HG02885 (cell line): ENCODE measurements at regions not wholly inside any gene's neighbourhood (a gene's known extent, or its start where the extent isn't known, plus 50 kb on each side); places are given as distances from the start of the nearest gene placed in this dataset.

Experiments
- ATAC-seq: cut with Tn5 transposase; IDR thresholded peaks from one replicate; pipeline ENCODE4 v1.9.1; 2021; ENCODE audit warnings: mild to moderate bottlenecking; ENCODE audit not compliant: unreplicated experiment, poor library complexity

DNA sequence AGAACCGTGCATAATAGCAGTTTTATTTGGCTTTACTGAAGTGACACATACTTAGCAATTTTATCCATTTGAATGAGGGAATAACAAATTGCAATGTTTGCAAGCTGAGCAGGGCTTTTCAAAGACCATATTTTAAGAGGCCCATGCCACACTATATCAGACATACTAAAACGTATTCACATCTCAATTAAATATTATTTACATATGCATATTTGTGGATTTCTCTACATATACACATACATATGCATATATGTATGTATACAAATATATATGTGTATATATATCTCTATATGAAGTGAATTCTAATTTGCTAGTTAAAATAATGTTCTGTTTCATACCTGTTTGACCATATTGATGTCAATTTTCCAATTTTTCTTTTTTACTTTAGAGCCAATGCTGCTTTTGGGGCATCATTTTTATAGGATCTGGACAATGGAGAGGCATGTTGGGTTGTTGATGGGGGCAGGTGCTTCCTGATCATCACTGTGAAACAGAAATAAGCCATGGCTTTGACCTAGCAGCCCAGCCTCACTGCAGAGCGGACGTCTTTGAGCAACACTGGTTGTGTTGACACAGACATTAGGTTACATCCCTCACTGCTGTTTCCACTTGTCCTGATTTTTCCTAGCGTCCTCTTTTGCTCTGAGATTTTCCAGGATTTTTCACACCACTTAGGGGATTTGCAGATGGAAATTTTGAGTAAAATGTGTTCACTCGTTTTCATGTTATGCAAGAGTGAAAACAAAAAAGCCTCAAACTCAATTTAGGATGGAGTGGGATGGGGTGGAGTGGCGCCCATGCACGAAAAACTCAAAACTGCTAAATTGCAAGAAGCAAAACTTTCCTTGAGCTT lies 56.9 kb downstream of the RDH14 start:
- no peak for ATAC-seq

- ATAC-seq = no peak
Measured at GRCh38 chr2:18502142-18502541, 58.3 kb downstream of the RDH14 start.

GRCh38 chr2:18501729-18502128 lies 58.7 kb downstream of the RDH14 start:
- ATAC-seq = no peak

GRCh38 chr2:18501156-18501555 lies 59.3 kb downstream of the RDH14 start:
- ATAC-seq = no peak

- no peak for ATAC-seq
Measured at GRCh38 chr2:18500333-18500732, 60.1 kb downstream of the RDH14 start.

DNA sequence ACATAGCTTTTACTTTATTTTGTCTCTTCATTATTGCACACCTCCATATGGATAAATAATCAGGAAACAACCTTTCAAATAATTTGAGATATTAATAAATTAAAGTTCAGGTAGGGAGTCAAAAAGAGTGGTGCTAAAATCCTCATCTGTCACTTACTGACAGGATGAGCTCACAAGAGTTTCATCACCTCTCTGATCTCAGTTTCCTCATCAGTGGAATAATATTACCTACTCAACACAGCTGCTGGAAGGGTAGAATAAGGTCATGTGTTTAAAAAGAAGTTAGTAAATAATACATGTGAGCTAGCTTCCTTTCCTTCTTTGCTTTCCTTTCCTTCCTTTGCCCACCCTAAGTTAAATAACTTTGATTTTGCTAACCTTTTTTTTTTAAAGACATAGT lies 61.9 kb downstream of the RDH14 start:
- ATAC-seq = no peak

- ATAC-seq = no peak
Measured at GRCh38 chr2:18496516-18496915, 63.9 kb downstream of the RDH14 start.

- ATAC-seq = no peak
Measured at GRCh38 chr2:18495058-18495457, 65.4 kb downstream of the RDH14 start.

DNA sequence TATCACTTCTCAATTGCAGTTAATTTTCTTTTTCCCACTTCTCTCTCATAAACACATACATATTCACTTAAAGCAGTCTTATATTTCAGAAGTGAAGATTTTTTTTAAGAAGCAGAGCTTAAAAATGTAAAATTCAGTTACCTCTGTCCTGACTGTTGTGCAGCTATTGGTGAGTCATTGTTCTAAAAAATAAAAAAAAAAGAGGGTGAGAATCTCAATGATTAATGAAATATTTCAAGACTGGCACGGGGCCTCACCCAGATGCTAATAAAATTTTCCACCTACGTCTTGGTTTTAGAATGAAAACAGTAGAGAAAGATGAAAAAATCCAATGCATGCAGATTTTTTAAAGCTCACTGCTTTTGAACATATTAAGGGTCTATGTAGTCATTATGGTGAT lies 67.7 kb downstream of the RDH14 start:
- no peak for ATAC-seq

GRCh38 chr2:18491577-18491976 lies 68.9 kb downstream of the RDH14 start:
- ATAC-seq = no peak

- ATAC-seq = no peak
Measured at GRCh38 chr2:18490901-18491300, 69.6 kb downstream of the RDH14 start.

- ATAC-seq = no peak
Measured at GRCh38 chr2:18487106-18487913, 73.1 kb downstream of the RDH14 start.

DNA sequence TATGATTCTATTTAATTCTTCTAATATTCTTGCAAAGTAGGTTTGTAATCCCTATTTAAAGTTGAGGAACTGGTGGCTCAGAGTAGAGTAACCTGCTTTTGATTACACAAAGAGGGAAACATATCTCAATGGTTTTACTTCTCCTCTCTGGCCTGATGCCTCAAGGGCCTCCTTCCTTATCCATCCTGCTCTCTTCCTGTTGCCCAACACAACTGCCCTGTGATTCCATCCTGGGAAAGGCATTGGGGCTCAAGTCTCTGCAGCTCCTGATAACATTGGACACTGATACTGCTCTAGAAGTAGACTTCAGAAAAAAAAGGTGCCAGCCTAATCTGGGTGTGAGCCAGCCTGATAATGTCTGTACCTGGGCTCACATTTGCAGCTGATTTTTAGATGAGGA lies 75.8 kb downstream of the RDH14 start:
- ATAC-seq = no peak

GRCh38 chr2:18483896-18484295 lies 76.6 kb downstream of the RDH14 start:
- no peak for ATAC-seq

DNA sequence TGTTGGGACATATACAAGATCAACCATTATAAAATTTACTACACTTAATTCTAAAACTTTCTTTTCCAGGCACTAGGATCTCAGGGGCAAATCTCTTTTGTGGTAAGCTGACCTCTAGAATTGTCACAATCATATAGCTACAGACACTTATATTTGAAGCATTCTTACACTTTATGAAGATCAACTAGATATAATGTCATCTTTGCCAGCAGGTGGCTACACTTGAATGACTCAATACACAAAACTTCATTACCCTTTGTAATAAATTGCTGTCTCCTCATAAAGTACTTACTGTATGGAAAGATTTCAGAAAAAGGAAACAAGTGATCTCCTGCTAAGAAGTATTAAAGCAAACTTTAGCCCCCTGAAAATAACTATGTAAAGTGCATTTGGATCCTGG lies 77.8 kb downstream of the RDH14 start:
- ATAC-seq = no peak

GRCh38 chr2:18479947-18480369 lies 80.5 kb downstream of the RDH14 start:
- ATAC-seq = no peak

- no peak for ATAC-seq
Measured at GRCh38 chr2:18477293-18477692, 83.2 kb downstream of the RDH14 start.

GRCh38 chr2:18476484-18476883 lies 84.0 kb downstream of the RDH14 start:
- no peak for ATAC-seq

- ATAC-seq = no peak
Measured at GRCh38 chr2:18475884-18476283, 84.6 kb downstream of the RDH14 start.

DNA sequence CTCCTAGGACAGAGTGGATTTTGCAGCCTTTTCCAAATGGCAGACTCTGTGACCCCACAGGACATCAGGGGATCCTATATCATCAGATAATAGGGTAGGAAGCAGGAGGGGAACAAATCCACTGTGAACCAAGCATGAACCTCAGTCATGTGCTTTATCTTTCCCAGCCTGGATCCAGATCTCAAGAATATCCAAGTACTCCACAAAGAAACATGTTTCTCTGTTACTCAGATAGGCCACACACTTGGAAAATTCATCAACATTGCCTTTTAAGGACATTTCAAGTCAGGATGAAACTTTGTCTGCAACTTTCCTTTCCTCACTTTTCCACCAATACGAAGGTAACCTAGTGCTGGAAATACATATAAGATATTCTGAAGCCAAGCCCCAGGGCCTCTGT lies 85.8 kb downstream of the RDH14 start:
- ATAC-seq = no peak
